ENCODE measurements at regions not wholly inside any gene's neighbourhood (a gene's known extent, or its start where the extent isn't known, plus 50 kb on each side); places are given as distances from the start of the nearest gene placed in this dataset.

DNA sequence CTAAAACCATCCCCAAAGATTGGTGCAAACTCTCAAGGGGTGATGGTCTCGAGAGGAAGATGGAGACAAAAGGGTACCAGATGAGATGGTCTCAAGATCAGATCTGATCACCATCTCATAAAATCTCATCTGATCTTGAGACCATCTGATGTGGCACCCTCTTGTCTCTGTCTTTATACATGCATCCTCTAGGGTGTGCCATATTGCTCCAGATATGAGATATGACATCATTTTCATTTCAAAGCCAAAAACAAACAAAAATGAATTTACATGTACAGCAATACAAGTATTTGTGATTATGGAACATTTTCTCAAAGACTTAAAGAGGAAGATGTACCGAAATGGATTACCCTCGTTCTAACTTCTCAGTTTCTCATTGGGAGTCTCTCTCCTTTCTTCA, 787.2 kb downstream of the GALC start:
- ChIA-PET POLR2A (no interaction called here), CTCF (no interaction called here)

DNA sequence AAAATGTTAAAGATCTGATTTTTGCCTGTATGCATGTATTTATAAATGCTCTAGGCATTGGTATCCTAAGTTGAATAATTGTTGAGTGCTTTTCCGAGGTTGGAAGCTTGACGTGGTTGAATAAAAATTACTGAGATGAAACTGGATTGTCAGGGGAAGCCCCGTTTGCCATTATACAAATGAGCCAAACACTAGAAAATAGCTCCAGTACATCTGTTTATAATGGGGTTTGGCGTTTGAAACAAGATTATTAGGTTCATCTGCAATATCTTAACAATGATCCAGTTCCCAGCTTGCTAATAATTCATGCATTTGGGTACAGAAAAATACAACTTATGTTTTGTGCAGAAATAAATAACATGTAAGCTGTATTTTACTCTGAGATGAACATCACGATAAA, 789.6 kb downstream of the GALC start:
- CTCF ChIA-PET, result no interaction called here
- POLR2A ChIA-PET, result no interaction called here

DNA sequence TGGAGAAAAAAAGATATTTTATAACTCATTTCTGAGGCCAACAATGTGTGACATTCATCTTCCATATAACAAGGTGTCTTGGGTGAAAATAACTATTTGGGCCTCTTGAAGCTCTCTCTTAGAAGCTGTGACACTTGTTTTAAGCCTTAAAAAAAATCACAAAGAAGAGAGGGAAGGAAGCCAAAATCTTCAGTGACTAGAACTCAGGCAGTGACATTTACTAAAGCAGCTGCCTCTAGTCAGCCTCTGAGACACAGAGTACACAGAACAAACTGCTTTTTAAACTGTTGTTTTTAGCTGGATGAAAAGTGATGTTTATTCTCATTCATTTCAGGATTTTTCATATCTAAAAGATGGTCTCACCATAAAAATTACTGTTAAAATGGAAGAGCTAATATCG, 793.6 kb downstream of the GALC start:
- POLR2A ChIA-PET, result no interaction called here
- CTCF ChIA-PET, result no interaction called here

DNA sequence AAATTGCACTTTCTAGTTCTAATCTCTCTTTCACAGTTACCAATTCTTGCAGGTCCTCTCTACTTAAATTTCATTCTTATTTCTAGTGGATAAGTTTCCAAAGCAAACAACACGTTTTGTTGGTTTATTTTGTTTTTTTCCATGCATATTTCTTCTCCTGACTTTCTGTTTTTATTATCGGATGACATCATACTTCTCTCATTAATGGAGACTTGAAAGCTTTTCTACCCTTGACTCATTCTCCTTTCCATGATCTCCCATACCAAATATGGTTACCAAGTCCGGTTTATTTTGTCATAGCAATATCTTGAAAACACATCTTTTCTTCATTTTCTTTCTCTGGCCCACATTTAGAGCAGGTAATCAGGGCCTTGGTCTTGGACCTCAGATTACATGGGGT, 796.5 kb downstream of the GALC start:
- ChIA-PET CTCF (no interaction called here), POLR2A (no interaction called here)

DNA sequence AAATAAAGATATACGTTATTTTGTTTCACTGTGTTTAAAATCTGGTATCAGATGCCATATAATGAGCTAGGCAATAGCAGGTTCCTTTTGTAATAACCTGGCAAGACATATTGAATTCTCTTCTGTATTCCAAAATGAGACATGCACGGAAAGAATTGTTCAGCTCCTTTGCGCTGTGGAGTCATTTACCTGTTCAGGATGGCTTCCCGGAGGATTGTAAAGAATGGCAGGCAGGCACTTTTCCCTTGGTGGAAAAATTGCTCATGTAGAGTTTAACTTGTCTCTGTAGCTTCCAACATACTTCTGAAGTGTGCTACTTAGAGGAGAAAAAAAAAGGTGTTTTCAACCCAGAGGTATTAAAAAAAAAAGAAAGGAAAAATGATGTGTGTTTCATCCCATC, 805.2 kb downstream of the GALC start:
- CTCF ChIA-PET, result no interaction called here
- POLR2A ChIA-PET, result no interaction called here

DNA sequence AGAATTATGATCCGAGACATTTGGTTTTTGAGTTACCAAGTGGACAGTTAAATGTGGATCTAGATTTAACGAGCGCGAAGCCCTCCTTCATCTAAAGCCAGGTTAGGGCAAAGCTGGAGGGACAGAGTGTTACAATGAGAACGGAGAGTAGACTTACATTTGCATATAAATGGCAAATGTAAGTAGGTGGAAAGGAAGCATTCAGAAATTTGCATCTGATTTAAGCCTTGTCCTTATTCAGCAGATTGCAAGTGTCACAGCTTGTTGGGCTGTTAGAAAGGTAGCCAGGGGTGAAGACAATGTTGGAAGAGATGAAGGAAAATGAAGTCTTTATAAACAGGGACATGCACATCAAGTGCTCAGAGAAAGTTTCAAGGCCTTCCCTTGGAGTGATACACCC, 806.2 kb downstream of the GALC start:
- ChIA-PET CTCF (no interaction called here), POLR2A (no interaction called here)

DNA sequence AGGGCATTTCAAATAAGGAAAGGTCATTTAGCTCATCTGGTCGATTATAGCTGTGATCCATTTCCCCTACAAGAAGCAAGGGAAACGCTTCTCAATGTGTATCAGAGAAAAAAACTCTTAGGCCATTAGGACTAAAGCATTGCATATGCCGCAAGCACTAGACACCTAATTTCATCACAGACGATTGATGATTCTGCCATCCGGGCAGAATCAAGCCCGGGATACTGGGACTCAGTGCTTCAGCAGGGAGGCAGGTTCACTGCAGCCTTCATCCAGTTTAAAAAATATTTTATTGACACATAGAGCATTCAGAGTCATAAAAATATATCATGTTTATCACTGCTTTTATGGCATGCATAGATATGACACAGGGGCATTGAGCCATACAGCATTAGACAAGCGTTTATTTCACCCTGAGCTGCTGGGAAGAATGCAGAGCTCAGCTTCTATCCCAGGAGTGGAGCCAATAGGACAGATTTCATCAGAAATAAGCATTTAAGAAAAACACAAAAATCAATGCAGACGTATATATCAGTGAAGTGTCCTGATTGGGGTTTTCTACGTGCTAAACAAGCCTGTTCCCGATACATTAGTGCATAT, 806.9 kb downstream of the GALC start:
- ChIA-PET POLR2A (no interaction called here), CTCF (no interaction called here)

DNA sequence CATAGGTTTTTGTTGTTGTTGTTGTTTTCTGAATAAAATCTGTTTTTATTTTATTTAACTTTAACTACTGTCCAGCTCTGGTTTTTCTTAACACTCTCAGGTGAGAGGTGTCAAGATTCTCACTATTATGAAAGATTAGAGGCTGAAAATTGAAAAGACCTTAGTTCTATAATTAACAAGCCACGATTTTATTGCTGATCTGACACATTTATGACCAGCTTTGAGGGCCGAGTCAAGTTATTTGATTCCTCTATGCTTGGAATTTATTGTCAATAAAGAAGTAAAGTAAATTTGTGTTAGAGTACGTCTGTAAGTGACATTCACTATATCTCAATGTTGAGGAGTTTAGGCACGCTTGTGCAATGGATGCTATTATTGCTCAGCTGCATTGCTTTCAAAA, 808.8 kb downstream of the GALC start:
- CTCF ChIA-PET, result interaction anchor here (0.5 kb wide), 1 partner anchor 263 kb away, joined by 6 read pairs; no protein-coding TSS in a partner anchor
- POLR2A ChIA-PET, result no interaction called here

DNA sequence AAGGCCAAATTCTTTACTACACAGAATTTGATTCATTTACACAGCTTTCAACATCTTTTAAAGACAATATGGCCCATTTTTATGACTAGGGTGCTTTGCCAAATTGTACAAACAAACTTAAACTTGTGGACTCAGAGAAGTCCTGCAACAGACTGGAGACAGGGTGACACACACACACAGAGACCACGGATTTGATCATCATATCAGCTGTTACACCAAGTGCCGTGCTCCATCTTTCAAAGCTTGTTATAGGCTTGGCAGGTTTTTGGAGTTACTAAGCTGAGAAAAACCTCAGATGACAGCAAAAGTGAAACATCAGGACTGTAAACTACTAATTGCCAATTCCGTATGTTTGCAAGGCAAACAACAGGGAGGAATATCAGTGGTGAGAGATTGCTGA, 811.7 kb downstream of the GALC start:
- POLR2A ChIA-PET, result no interaction called here
- CTCF ChIA-PET, result no interaction called here

DNA sequence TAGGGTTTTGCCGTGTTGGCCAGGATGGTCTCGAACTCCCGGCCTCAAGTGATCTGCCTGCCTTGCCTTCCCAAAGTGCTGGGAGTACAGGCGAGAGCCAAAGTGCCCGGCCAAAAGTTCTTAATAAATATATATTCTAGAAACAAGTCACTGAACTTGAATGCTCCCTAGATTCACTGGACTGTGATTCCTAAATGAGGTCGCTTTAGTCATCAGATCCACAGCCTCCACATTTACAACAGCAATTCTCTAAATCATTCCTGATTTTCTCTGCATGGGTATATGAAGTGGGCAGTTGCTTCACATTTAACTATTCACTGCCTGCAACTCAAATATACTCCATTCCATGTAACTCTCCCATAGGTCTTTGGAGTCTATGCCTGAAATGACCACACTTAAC, 813.0 kb downstream of the GALC start:
- CTCF ChIA-PET, result no interaction called here

DNA sequence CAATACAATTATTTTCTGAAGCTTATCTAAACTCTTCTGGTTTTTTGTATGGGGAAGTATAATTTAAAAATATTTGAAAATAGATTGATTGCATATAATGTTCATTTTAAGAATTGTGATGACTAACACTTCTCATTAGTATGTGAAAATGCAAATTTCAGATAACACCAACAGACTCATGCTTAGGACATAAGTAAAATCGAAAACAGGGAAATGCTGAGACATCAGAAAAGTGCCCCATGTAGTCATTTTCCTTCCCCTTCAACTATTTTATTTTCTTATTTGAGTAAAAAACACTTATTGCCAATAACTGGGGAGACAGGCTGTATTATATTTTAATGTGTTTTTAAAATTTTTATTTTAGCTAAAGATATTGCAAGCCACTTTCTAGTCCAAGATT, 814.7 kb downstream of the GALC start:
- ChIA-PET CTCF (no interaction called here), POLR2A (no interaction called here)

More for the DNA sequence above, 813.0 kb downstream of the GALC start:
- POLR2A ChIA-PET, result no interaction called here

DNA sequence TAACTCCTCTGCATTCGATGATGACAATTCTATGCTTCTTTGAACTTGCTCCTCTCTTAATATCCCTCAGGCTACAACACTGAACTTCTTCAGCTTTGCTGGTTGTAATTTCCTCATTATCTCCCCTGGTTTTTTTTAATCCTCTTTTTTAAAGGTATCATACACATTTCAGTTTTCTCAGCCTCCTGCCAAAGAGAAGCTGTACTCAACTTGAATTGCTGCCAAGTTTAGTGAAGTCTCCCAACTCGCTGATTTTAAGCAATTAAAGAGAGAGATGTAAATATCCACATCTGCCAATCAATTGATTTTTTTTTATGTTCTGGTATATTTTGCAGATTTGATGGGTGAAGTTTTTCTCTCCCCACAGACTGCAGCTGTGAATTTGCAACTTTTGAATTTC, 817.8 kb downstream of the GALC start:
- POLR2A ChIA-PET, result no interaction called here

DNA sequence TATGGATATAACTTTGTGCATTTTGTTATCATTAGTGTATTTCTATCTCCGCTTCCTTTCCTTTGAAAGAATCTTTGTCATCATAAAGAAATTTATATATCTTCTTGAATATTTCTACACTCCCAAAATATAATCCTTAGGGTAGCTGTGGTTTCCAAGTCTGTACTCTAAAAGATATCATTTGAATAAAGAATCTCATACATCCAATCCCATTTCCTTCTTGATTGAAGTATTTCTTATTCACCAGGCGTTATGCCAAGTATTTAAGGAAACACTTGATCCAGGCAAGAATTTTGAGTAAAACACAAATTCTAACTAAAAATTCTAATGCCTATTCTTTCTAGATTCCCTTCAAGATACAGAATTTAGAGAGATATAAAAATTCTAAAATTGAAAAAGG, 821.8 kb downstream of the GALC start:
- POLR2A ChIA-PET, result no interaction called here

More for the DNA sequence above, 817.8 kb downstream of the GALC start:
- CTCF ChIA-PET, result no interaction called here

DNA sequence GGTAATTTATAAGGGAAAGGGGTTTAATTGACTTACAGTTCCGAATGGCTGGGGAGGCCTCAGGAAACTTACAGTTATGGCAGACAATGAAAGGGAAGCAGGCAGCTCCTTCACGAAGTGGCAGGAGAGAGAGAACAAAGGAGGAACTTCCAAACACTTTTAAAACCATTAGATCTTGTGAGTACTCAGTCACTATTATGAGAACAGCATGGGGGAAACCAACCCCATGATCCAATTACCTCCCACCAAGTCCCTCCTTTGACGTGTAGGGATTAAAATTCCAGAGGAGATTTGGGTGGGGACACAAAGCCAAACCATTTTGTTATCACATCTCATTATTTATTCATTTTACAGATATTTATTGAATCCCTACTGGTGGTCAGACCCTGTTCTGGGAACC, 822.8 kb downstream of the GALC start:
- ChIA-PET CTCF (no interaction called here), POLR2A (no interaction called here)

More for the DNA sequence above, 821.8 kb downstream of the GALC start:
- CTCF ChIA-PET, result no interaction called here

DNA sequence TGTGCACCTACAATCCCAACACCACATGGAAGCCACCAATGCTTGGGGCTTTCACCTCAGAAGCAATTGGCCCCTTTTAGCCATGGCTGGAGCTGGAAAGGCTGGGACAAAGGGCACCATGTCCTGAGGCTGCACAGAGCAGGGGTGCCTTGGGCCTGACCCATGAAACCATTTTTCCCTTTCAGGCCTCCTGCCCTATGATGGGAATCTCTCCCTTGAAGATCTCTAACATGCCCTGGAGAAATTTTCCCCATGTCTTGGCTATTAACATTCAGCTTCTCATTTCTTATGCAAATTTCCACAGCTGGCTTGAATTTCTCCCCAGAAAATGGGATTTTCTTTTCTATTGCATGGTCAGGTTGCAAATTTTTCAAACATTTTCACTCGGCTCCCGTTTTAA, 823.6 kb downstream of the GALC start:
- CTCF ChIA-PET, result no interaction called here
- POLR2A ChIA-PET, result no interaction called here

DNA sequence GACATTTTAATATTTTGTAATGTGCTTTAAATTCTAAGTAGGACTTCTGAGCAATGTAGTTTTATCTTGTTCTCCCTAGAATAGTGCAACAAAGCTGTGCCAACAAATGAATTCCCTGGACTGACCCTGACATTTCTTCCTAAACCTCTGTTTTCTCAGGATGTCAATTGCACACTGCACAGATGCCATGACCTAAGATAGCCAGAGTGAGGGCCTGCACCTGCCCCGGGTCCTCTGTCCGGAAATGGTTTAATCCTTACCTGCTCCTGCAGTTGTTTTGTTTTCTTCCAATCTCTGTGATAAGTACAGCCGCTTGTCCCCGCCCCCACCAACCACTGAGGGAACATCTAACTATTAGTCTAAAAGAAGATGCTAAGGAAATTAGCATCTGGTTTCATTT, 831.5 kb downstream of the GALC start:
- ChIA-PET POLR2A (no interaction called here), CTCF (no interaction called here)

DNA sequence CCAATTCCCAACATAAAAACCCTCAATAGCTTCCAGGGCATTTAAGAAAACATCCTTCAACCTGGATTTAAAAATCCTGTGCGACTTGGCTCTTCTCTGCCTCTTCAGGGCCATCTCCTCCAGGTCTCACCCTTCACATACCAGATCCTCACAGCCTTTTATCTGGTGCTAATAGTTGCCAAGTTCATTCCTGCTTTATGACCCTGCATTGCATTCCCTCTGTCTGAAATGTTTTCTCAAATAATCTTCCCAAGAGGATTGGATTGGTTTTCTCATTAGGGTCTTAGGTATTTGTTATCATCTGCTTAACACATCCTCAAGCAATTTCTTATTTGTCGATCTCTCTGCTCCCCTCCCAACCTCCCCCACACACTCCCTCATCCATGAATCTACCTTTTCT, 832.0 kb downstream of the GALC start:
- ChIA-PET CTCF (no interaction called here), POLR2A (no interaction called here)

DNA sequence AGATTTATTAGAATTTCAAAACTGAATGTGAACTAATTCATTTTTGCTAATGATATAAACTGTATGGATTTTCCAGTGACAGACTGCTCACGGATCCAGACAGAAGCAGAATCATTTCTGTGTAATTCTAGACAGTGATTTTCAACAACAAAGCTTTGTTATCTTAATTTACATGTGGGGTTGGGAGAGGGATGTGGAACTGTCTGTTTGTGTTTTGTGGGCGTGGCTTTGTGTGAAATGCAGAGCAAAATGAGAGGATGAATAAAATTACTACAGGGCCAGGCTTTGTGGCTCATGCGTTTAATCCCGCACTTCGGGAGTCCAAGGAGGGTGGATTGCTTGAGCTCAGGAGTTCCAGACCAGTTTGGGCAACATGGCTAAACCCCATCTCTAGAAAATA, 834.7 kb downstream of the GALC start:
- CTCF ChIA-PET, result no interaction called here
- POLR2A ChIA-PET, result no interaction called here

DNA sequence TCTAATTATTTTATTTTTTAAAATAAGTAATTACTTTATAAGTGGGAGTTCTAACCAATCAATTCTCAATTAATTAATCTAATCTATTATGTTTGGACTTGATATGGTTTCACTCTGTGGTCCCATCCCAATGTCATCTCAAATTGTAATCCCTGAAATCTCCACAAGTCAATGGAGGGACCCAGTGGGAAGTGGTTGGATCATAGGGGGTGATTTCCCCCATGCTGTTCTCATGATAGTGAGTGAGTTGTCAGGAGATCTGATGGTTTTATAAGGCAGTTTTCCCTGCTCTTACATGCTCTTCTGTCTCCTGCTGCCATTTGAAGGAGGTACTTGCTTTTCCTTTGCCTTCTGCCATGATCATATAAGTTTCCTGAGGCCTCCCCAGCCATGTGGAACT, 836.1 kb downstream of the GALC start:
- CTCF ChIA-PET, result no interaction called here
- POLR2A ChIA-PET, result no interaction called here

DNA sequence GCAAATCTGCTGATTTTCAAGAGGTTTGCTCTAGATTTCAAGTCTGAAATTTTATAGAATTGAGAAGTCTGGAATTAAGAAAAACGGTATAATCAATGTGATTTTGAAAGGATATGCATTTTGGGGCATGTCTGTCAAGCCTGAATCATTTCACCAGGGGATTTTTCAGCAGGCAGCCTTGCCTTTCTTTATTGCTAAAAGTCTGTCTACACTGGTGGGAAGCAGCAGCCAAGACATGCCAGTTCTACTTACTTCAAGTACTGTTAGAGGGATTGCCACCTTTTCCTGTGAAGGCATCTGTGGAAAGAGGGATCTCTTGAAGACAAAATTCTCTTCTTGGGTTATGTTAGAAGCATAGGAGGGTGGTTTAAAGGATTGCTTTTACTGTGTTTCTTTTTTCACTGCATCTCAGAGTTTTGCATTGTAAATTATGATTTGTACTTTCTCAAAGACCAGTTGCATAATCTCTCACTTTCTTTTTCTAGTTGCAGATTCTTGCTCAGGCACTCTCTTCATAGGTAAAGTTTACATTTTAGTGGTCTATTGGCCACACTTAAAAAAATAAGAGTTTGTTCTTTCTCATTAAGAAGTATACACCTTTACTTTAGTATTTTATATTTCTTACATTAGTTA, 837.0 kb downstream of the GALC start:
- ChIA-PET CTCF (no interaction called here), POLR2A (no interaction called here)

DNA sequence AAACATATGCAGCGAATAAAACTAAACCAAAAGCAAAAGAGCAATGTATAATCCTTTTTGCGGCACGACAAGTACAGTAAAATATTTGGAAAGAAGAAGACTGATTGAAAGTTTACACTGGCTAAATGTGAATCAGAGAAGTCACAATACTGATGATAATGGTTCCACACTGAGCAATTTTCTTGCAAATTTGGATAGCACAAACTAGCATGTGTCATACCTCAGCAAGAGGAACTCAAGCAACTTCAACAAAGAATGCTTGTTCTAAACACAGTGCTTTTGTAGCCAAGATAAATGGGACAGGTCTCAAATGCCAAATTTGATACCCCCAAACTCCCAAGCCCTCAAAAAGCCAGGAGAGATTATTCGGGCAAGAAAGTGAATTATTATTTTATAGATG, 839.1 kb downstream of the GALC start:
- POLR2A ChIA-PET, result no interaction called here
- CTCF ChIA-PET, result no interaction called here

DNA sequence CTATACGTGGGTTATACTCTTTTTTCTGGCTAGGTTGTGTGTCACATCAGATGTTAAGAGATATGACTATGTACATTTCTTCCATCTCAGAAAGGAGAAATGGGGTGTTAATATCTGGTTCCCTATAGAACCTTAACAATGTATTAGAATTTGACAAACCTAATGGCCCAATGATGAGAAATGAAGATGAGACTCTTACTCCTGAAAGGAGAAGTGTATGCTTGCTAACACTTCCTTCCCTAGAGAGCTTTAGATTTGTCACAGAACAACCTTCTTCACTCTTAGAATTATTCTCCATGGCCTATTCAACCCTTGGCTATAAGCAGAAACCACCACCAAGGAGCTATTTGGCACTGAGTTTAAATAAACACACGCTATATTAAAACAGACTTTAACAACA, 839.6 kb downstream of the GALC start:
- CTCF ChIA-PET, result no interaction called here
- POLR2A ChIA-PET, result no interaction called here

DNA sequence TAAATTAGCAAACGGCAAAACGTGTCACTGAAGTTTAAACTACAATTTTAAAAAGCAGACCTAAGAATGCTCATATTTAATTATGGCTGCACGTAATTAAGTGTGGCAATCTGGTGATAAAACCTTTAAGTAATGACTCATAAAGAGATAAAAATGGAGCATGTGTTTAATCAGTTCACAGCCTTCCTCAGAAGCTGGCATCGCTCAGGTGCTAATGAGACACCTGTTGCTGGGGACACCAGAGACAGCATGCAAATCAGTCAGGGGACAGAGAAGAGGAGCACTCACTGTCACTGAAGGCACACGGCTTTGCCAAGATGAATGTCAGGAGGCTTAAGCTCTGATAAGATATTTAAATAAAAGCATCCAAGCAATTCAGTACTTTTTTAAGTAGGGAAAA, 840.3 kb downstream of the GALC start:
- ChIA-PET POLR2A (no interaction called here), CTCF (no interaction called here)
